Left ventricle myocardium inferior (tissue), 1 donor: ENCODE measurements at regions not wholly inside any gene's neighbourhood (a gene's known extent, or its start where the extent isn't known, plus 50 kb on each side); places are given as distances from the start of the nearest gene placed in this dataset.

Source experiments
- DNase-seq: peaks from one replicate; pipeline ENCODE4 v3.0.0-alpha.2; 2020
- H3K27ac ChIP-seq: fragments of 200-600 bp; replicated peaks from 2 replicates; pipeline ENCODE4 v1.8.0; 2021
- H3K27me3 ChIP-seq: fragments of 200-600 bp; 2 replicates; pipeline ENCODE4 v1.8.0; 2021; ENCODE audit warnings: low read depth
- H3K36me3 ChIP-seq: fragments of 200-600 bp; 2 replicates; pipeline ENCODE4 v1.8.0; 2021
- H3K4me1 ChIP-seq: fragments of 200-600 bp; 2 replicates; pipeline ENCODE4 v1.8.0; 2021
- H3K4me3 ChIP-seq: fragments of 200-600 bp; 2 replicates; pipeline ENCODE4 v1.8.0; 2021; ENCODE audit warnings: mild to moderate bottlenecking, moderate library complexity
- H3K9me3 ChIP-seq: fragments of 200-600 bp; replicated peaks from 2 replicates; pipeline ENCODE4 v1.8.0; 2021
- CTCF ChIP-seq: fragments of 200-600 bp; IDR thresholded peaks from 2 replicates; pipeline ENCODE4 v1.8.0; 2021; ENCODE audit warnings: antibody characterized with exemption, mild to moderate bottlenecking, borderline replicate concordance
- intact Hi-C: fragments of 100-400 bp; cut with micrococcal nuclease; formaldehyde crosslinking; loops from one replicate; pipeline ENCODE4 v1.11.0; 2022
- donor health status: DM: no; HTN: yes; CAD: no; lungs with severe emphysema.

- intact Hi-C loops: no loop called here
- H3K4me3 ChIP-seq: no peak overlapping the region
- peaks cover 13% of the 10 kb centered on the region for H3K4me1 ChIP-seq
- no peak for TF ChIP-seq CTCF
- no peak for DNase-seq
- no peak overlapping the region for H3K27ac ChIP-seq
- H3K9me3 ChIP-seq: no peaks in the 10 kb centered on the region
- no peaks in the 10 kb centered on the region for H3K27me3 ChIP-seq
- H3K36me3 ChIP-seq: no peaks in the 10 kb centered on the region
These were observed 50.0 kb upstream of the RAI14 start for GRCh38 chr5:34606101-34606500.
